ENCODE measurements at regions not wholly inside any gene's neighbourhood (a gene's known extent, or its start where the extent isn't known, plus 50 kb on each side); places are given as distances from the start of the nearest gene placed in this dataset.
"Not testable (repeated sequence)": the region's sequence is repeated elsewhere in the genome, so short reads cannot be mapped to it uniquely, and the experiment has no call there.

DNA sequence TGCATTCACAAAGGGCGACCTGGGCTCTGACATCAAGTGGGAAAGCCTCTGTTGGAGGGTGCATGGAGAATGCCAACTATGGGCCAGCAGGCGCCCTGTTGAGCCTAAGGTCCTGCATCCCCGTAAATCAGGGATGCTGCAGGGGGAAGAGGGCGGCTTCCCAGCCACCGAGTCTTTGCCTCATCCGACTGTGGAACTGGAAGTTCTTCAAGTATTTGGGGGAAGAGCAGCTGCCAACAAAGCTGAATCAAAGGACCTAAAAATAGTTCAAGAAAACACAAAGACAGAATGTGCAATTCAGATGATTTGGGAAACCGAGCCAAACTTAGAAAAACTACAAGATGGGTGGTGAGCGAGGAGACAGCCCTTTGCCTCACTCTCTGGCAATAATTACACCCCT, 281.1 kb upstream of the MGAT5 start:
- no peak for DNase-seq (ENCODE audit: low read depth in 2 of 2, low spot score in 1 of 2)

DNA sequence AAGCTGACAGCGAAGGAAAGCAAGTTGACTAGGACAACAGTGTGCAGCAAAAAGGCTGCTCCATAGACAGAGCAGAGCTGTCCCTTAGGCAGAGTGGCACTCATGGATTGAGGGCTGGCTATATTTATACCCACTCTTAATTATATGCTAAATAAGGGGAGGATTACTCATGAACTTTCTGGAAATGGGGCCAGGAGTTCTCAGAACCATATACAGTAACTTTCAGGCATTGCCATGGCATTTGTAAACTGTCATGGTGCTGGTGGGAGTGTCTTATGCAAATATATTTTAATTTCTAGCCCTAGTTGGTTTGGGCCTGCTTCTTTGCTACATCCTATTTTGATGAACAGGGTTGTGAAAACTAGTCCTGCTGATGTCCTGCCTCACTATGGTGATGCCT, 279.5 kb upstream of the MGAT5 start:
- DNase-seq (ENCODE audit: low read depth in 2 of 2, low spot score in 1 of 2), result no peak

DNA sequence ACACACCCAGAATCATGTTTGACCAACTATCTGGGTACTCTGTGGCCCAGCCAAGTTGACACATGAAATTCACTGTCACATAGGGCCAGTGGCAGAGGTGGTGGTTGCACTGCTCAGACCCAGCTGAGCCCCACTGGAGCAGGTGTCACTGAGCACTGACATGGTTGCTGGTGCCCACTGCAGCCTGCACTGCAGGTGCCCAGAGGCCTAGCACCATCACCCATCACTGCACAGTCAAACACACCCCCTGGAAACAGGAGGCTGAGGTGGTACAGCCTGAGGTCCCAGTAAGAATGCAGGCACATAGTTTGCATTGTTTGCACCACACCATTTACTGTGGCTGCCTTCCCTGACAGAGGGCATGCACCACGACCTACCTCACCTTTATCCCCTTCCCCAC, 278.7 kb upstream of the MGAT5 start:
- DNase-seq (ENCODE audit: low read depth in 2 of 2, low spot score in 1 of 2), result no peak

DNA sequence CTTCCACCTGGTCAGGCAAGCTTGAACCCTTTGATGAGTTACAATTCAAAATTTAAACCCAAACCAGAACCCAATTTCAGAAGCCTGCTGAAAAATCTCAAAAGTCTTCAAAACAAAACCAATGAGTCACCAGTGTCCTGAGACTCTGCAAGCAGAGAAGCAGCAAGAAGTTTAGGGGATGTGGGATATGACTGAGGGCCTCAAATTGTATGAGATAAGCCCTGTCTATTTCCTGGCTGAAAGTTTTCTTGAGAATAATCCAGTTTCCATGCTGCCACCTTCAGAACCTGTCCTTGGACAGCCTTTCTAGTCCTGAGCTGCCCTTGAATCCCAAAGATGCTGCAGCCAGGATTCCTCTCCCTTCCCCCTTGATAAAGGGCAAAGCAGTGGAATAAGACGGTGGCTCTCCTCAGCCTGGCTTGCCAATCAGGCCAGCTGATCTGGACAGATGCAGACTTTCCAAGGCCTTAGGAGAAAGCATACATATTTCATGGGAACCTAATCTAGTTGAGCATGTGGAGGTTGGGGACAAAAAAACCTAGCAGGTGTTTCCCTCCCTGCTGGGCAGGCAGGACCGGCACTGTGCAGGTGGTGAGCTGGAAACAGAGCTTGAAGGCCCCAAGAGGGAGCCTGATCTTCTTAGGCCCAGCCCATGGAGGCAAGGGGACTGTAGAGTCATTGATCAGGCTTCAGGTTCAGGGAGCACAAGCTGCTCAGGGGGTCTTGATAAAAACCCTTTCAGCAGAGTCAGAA, 278.0 kb upstream of the MGAT5 start:
- no peak for DNase-seq (ENCODE audit: low read depth in 2 of 2, low spot score in 1 of 2)

DNA sequence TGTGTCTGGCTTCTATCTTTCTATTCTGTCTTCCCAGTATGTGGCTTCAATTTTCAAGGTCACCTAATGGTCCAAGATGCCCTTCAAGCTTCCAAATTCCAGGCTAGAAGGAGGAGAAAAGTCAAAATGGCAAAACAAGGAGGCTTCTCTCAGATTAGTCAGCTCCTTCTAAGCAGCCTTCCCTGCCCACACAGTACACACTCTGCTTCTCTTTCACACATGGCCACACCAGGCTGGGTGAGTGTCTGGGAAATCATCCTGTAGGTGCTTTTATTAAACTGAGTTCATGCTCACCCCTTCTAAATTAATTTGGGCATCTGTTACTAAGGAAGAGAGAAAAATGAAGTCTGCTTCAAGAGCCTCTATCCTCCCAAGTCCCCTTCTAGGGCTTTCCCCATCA, 277.2 kb upstream of the MGAT5 start:
- no peak for DNase-seq (ENCODE audit: low read depth in 2 of 2, low spot score in 1 of 2)

DNA sequence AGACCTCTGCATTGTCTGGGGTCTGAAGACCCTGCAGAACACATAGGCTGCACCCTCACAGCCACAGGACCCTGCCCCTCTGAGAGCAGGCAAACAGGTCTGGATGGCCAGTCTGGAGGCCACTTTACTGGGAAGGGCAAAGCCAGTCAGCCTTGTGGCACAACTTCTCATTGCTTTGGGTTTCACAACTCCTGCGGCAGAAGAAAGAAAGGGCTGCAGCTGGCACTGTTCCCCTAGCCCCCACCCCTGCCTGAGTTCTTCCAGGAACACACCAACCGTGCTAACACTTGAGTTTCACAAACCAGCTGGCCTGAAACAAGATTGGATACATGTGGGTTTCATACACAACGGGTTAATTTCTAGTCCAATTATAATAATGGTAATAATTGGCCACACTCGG, 276.5 kb upstream of the MGAT5 start:
- DNase-seq (ENCODE audit: low read depth in 2 of 2, low spot score in 1 of 2), result no peak

DNA sequence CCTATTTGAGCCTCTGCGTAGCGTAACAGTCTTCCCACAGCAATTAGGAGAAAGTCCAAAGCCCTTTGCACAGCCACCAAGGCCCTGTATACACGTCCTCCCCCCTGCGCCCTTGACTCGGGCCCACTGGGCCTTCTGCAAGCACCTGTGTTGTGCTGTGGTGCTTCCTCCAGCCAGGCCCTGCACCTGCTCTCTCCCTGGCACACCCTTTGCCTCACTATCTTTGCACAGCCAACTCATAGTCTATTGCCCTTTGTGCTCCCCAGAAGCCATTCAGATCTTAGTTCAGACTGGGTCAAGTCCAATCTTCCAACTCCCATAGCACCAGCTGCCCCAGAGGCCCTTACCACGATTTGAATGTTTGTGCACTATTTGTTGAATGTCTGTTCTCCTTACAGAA, 271.6 kb upstream of the MGAT5 start:
- no peak for DNase-seq (ENCODE audit: low read depth in 2 of 2, low spot score in 1 of 2)

DNA sequence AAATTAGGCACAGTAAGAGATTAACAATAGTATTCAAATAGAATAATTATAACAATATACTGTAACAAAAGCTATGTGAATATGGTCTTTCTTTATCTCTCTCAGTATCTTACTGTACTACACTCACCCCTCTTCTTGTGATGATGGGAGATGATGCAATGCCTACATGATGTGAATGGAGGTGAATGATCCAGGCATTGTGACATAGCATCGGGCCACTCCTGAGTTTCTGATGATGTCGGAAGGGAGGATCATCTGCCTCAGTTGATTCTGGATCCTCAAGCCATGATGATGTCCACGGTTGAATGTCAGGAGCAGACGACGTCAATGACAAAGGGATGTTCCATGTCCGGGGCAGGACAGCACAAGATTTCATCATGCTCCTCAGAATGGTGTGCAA, 268.3 kb upstream of the MGAT5 start:
- no peak for DNase-seq (ENCODE audit: low read depth in 2 of 2, low spot score in 1 of 2)

DNA sequence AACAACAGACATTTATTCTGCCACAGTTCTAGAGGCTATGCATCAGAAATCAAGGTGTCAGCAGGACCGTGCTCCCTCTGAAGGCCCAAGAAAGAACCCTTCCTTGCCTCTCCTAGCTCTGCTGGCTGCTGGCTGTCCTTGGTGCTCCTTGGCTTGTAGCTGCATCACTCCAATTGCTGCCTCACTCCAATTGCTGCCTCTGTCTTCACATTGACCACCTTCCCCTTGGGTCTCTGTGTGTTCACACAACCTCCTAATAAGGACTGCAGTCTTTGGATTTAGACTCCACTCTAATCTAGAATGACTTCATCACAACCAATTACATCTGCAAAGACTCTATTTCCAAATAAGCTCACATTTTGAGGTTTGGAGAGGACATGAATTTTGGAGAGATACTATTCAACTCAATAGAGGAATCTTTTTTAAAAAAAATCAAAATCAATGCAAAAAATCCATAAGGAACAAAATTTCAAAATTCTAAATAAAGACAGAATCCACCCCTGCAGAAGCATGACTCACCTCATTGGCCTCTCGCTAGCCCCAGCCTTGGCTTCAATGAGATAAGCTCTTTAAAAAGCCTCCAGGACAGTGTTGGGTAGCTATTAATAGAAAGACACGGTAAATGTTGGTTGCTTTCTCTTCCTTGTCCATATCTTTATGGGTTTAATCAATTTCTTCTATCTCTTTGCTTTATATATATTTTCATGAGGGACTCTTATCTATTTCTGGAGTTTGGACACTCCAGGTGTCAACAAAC, 267.6 kb upstream of the MGAT5 start:
- no peak for DNase-seq (ENCODE audit: low read depth in 2 of 2, low spot score in 1 of 2)

DNA sequence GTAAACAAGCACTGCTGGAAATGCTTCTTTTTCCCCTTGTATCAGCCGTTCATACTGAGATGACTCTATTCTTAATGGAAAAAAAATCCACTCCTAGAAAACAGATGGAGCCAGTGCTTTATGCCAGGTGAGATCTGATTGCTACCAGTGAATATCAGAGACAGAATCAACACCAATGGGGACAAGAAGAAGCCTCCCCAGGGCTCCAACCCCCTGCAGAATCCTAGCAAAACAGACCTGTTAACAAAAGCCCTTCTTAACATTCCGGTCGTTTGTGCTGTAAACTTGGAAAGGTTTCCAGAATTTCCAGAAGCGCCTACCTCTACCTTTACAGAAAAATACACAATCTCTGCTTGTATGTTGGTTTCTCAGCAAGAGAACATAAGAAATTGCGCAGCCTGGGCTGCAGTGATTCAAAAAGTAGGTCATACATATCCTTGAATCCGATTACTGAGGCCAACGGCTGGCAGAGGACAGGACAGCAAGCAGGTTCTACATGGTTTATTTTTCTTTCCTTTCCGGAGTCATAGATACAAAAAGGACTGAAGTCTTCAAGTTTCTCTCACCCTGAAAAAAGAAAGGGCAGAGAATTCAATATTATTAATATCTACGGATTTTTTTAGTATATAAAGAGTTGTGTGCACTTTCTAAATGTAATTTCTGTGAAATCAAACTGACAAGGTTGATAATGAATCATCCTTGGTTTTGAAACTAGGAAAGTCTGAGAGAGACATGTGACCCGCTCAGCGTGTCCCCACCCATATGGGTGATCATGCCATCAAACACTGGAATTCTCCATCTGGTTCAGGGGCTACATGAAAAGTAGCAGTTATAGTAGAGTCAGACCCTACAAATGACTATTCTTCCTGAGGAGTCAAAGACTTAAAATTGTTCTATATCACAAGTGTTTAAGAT, 266.7 kb upstream of the MGAT5 start:
- DNase-seq (ENCODE audit: low read depth in 2 of 2, low spot score in 1 of 2), result no peak

DNA sequence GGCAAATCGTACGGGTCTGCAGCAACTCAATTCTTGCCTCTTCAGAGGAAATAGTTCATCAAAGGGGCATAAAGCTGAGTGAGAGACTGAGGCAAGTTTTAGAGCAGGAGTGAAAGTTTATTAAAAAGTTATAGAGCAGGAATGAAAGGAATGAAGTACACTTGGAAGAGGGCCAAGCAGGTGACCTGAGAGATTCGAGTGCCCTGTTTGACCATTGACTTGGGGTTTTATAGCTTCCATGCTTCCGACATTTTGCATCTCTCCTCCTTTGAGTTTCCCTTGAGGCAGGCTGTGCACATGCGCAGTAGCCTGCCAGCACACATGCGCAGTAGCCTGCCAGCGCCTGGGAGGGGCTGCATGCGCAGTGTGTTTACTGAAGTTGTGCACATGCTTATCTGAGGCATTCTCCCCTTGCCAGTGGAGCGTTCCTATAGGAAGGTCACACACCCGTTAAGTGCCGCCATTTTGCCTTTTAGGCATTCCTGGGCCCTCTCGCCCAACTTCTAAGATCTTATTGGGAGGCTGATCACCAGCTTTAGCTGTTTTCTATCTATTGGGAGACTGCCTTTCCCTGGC, 265.5 kb upstream of the MGAT5 start:
- no peak for DNase-seq (ENCODE audit: low read depth in 2 of 2, low spot score in 1 of 2)

DNA sequence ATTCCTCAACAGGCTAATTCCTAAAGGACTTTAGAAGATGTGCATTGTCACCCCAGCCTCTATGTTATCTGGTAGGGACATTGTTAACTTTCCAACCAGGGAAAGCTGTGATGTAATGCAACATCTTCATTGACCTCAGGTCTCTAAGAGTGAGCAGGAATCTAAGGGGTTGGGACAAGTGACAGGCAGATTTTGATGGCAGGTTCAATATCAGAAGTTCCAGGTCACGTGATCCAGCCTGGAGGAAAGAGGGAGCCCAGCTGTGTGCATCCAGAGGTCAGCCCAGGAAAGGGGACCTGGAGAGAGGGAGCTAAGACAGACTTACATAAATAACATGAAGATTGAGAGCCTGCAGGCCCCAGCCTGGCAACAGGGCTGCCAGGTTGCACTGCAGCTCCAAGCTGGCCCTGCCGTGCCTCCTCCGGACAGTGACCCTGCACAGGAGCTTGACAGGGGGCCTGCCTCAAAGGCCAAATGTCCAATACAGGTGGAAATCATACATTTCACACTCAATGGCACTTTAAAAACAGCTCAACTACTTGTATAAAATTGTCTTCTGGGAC, 262.2 kb upstream of the MGAT5 start:
- DNase-seq (ENCODE audit: low read depth in 2 of 2, low spot score in 1 of 2), result no peak

DNA sequence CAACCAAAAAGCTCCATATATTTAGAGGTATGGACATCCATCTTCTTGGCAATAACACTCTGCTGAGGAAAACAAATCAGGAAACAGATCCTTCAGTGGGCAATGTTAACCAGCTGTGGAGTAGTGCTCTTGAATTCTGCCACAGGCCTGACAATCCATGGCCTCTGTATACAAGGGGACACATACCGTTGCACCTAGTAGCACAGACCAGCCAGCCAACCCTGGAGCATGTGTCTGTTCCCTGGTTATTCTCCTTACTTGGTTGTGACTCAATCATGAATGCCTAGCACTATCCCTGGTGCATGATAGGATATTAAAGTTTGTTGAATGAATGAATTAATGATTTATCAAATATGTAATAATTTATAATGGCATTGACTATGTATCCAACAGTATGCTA, 261.4 kb upstream of the MGAT5 start:
- DNase-seq (ENCODE audit: low read depth in 2 of 2, low spot score in 1 of 2), result no peak

DNA sequence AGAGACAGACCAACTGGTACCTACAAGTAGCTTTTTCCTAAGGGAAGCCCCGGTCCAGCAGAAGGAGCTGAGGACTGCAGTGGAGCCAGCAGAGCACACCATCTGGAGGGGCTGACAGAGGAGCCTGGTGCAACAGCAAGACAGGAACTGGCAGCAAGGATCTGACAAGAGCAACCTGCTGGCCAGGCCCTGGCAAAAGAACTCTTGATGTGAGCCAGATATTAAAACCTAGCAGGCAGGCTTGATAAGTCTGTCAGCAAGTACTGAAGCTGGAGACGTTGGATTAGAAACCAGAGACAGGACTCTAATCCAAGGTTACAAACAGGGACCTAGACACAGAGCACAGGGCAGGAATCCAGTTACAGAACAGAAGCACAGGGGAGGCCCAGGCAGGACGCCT, 260.7 kb upstream of the MGAT5 start:
- no peak for DNase-seq (ENCODE audit: low read depth in 2 of 2, low spot score in 1 of 2)

DNA sequence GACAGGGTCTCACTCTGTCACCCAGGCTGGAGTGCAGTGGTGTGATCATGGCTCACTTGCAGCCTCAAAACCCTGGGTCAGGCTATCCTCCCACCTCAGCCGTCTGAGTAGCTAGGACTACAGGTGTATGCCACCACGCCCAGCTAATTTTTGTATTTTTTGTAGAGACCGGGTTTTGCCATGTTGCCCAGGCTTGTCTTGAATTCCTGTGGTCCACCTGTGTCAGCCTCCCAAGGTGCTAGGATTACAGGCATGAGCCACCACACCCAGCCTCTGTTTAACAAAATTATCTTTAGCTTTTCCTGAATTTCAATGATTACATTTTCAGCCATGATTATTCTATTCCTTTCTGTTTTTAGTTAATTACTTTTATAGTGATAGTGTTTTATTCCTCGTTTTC, 255.1 kb upstream of the MGAT5 start:
- DNase-seq (ENCODE audit: low read depth in 2 of 2, low spot score in 1 of 2), result not testable (repeated sequence)

DNA sequence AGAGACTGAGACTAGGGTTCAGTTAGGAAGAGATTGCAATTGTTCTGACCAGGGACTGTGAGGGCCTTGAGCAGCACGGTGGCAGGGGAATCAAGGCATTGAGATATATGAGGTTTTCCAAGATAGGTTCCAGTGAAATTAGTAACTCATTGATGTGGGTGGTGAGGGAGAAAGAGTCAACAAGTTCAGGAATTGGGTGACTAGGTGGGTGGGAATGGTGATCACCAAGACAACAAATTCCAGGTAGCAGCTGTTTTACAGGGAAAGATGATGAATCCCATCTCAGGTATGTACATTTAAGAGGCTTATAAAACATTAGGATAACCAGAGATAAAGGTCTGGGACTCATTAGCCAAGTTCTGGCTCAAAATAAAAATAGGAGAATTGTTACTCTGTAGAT, 251.5 kb upstream of the MGAT5 start:
- no peak for DNase-seq (ENCODE audit: low read depth in 2 of 2, low spot score in 1 of 2)

DNA sequence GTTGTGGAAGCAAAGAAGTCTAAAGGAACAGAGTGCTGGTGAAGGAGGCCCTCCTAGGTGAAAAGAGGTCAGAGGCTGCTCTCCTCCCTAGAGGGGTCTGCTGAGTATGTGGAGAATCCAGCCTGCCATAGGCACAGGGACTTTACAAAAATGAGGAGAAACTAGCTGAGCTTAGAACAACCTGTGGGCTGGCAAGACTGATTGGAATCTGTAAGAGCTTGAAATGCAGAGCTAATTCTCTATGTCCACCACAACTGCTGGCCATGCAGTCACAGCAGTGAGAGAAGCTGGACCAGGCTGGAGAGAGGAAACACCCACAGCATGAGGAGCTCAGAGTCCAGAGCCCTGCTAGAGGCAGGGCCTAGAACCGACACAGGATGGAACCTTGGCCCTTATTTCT, 251.0 kb upstream of the MGAT5 start:
- no peak for DNase-seq (ENCODE audit: low read depth in 2 of 2, low spot score in 1 of 2)

DNA sequence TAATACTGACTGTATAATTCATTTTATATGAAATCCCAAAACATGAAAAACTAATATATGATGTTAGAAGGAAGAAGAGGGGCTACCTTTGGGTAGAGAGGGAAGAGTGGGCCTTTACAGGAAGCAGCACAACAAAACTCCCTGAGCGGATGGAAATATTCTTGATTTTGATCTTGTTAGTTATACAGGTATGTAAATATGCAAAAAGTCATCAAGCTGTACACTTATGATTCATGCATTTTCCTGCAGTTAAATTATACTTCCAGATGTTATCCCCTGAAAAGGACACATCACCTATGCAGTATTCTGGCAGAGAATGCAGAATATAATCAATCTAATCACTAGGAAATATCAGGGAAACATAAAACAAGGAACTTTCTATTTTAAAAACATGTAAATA, 249.4 kb upstream of the MGAT5 start:
- no peak for DNase-seq (ENCODE audit: low read depth in 2 of 2, low spot score in 1 of 2)

DNA sequence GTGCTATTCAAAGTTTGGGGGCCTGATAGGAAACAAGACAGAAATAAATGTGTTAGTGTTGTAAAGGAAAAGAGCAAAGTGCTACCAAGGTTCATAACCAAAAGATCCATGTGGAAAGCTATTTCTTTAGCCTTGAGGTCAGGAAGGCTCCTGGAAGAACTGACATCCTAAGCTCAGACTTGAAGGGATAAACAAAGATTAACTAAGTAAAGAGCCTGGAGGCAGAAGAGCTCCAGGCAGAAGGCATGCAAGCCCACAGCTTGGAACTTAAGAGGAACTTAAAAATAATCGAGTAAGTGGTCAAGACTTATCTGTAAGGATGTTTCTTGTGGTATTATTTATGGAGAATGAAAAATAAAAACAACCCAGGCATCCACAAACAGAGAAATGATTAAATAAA, 245.0 kb upstream of the MGAT5 start:
- no peak for DNase-seq (ENCODE audit: low read depth in 2 of 2, low spot score in 1 of 2)

DNA sequence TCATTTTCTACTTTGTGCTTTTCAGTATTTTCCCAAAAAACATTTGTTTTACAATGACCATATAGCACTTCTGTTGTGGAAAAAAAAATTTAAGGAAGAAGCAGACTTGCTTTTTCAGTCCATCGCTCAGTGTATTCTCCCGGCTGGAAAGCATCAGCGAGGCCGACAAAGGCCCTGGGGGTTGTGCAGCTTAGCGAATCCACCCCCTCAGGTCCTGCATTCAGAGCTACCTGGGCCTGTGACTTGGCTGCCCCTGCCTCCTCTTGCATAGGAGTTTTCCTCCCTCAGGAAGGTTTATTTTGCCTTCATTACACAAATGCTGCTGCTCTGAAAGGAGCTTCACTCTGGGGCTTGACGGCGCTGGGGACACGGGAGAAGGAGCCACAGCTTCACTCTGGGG, 244.4 kb upstream of the MGAT5 start:
- DNase-seq (ENCODE audit: low read depth in 2 of 2, low spot score in 1 of 2), result no peak

DNA sequence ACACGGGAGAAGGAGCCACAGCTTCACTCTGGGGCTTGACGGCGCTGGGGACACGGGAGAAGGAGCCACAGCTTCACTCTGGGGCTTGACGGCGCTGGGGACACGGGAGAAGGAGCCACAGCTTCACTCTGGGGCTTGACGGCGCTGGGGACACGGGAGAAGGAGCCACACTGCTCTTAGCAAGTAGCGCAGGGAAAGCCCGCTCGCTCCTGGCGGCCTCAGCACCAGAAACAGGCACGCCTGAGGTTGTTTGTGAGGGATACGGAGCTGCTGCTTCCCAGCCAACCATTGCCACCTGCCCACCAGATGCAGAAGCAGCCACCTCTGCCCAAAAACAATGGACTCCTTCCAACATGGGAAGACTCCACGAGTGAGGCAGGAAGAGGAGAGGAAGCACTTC, 244.0 kb upstream of the MGAT5 start:
- not testable (repeated sequence) for DNase-seq (ENCODE audit: low read depth in 2 of 2, low spot score in 1 of 2)

Measured in stimulated activated CD8-positive, alpha-beta memory T cell treated with anti-CD3 and anti-CD28 coated beads, Interleukin-4, amount 100 ng/mL, for 1 hour (primary cell).